ENCODE measurements at regions not wholly inside any gene's neighbourhood (a gene's known extent, or its start where the extent isn't known, plus 50 kb on each side); places are given as distances from the start of the nearest gene placed in this dataset.

DNA sequence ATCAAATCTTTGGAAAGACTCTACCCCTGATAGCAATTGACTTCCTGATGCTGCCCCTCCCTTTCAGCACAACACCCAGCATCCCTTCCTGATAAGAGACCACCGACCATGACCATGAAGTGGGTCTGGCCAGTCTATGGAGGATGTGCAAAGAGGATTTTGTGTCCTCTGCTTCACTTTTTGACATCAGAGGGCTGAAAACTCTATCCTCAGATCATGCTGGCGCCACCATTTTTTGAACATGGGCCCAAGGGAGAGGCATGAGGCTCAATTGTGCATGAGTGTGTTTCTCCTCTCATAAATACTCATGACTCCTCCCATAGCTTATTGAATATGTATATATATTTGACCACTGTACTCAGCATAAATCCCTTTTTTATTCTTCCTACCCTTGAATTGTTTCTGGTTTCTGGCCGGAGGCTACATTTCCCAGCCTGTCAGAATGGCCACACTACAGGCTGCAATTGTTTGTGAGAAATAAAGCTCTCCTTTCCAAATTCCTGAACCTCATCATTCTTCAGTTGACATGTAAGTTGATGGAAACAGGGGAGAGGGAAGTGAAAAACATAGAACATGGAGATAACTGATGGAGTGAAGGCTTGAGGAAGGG lies 314.1 kb downstream of the MYCN start:
- Histone ChIP-seq H3F3A (ENCODE audit: insufficient read depth, low read length, poor library complexity, severe bottlenecking) (no peaks in the 10 kb centered on the region), H3K36me3 (ENCODE audit: insufficient read depth, low read length) (no peaks in the 10 kb centered on the region), H4K20me1 (ENCODE audit: insufficient read depth) (no peaks in the 10 kb centered on the region), H3K9ac (ENCODE audit: low read length) (no peak overlapping the region), H3K27ac (ENCODE audit: low read length) (no peak overlapping the region), H2AFZ (ENCODE audit: low read depth, low read length) (no peak overlapping the region), H3K4me2 (ENCODE audit: low read length) (no peak overlapping the region), H3K27me3 (ENCODE audit: insufficient read depth, low read depth, low read length) (no peaks in the 10 kb centered on the region), H3K79me2 (replicated peaks; ENCODE audit: insufficient read depth, low read length) (no peaks in the 10 kb centered on the region), H3K4me3 (ENCODE audit: low read length) (no peak overlapping the region), H3K9me3 (ENCODE audit: low read length) (no peaks in the 10 kb centered on the region), H3K9me2 (ENCODE audit: insufficient read depth, low read length) (no peaks in the 10 kb centered on the region)
- TF ChIP-seq EP300 (conservative IDR thresholded peaks at IDR 0.05; ENCODE audit: poor library complexity, severe bottlenecking), result no peak

DNA sequence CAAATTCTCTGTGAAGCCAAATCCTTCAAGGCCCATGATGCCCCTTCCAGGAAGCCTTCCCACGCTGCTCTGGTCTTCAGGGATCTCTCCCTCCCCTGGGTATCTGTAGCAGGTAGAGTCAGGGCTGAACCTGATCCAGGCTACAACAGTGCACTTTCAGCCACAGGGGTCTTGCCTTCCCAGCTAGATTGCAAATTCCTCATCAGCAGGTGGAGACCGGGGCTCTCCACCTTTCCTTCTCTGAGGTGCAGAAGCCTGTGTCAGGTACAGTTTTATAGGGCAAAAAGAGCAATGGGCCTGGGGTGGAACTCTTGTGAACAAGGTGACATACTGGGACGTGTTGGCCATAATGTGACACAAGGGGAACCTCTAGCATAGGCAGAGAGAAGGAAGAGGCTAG lies 312.9 kb downstream of the MYCN start:
- TF ChIP-seq EZH2 (IDR thresholded peaks at IDR 0.05; ENCODE audit: borderline replicate concordance, insufficient read depth, low read length, poor library complexity, severe bottlenecking) (no peak), SMC3 (conservative IDR thresholded peaks at IDR 0.05; ENCODE audit: poor library complexity) (no peak), MXI1 (conservative IDR thresholded peaks at IDR 0.05; ENCODE audit: poor library complexity, severe bottlenecking) (no peak), TAF1 (IDR thresholded peaks at IDR 0.05; ENCODE audit: low read depth) (no peak), RAD21 (conservative IDR thresholded peaks at IDR 0.05) (no peak), EP300 (conservative IDR thresholded peaks at IDR 0.05; ENCODE audit: poor library complexity, severe bottlenecking) (no peak), POLR2AphosphoS5 (IDR thresholded peaks at IDR 0.05) (no peak)
- TF ChIP-seq, protein P1, sequence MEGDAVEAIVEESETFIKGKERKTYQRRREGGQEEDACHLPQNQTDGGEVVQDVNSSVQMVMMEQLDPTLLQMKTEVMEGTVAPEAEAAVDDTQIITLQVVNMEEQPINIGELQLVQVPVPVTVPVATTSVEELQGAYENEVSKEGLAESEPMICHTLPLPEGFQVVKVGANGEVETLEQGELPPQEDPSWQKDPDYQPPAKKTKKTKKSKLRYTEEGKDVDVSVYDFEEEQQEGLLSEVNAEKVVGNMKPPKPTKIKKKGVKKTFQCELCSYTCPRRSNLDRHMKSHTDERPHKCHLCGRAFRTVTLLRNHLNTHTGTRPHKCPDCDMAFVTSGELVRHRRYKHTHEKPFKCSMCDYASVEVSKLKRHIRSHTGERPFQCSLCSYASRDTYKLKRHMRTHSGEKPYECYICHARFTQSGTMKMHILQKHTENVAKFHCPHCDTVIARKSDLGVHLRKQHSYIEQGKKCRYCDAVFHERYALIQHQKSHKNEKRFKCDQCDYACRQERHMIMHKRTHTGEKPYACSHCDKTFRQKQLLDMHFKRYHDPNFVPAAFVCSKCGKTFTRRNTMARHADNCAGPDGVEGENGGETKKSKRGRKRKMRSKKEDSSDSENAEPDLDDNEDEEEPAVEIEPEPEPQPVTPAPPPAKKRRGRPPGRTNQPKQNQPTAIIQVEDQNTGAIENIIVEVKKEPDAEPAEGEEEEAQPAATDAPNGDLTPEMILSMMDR (IDR thresholded peaks at IDR 0.05; ENCODE audit: poor library complexity, severe bottlenecking), result no peak
- no peaks in the 10 kb centered on the region for H3F3A ChIP-seq (ENCODE audit: insufficient read depth, low read length, poor library complexity, severe bottlenecking)
- no peaks in the 10 kb centered on the region for H4K20me1 ChIP-seq (ENCODE audit: insufficient read depth)
- no peaks in the 10 kb centered on the region for H3K36me3 ChIP-seq (ENCODE audit: insufficient read depth, low read length)
- H3K79me2 ChIP-seq (replicated peaks; ENCODE audit: insufficient read depth, low read length), result no peaks in the 10 kb centered on the region
- H2AFZ ChIP-seq (ENCODE audit: low read depth, low read length), result no peak overlapping the region
- no peaks in the 10 kb centered on the region for H3K27me3 ChIP-seq (ENCODE audit: insufficient read depth, low read depth, low read length)
- no peaks in the 10 kb centered on the region for H3K9me3 ChIP-seq (ENCODE audit: low read length)
- H3K9me2 ChIP-seq (ENCODE audit: insufficient read depth, low read length), result no peaks in the 10 kb centered on the region
- H3K27ac ChIP-seq (ENCODE audit: low read length), result no peak overlapping the region
- H3K9ac ChIP-seq (ENCODE audit: low read length), result no peak overlapping the region
- no peak overlapping the region for H3K4me3 ChIP-seq (ENCODE audit: low read length)
- no peak overlapping the region for H3K4me2 ChIP-seq (ENCODE audit: low read length)

DNA sequence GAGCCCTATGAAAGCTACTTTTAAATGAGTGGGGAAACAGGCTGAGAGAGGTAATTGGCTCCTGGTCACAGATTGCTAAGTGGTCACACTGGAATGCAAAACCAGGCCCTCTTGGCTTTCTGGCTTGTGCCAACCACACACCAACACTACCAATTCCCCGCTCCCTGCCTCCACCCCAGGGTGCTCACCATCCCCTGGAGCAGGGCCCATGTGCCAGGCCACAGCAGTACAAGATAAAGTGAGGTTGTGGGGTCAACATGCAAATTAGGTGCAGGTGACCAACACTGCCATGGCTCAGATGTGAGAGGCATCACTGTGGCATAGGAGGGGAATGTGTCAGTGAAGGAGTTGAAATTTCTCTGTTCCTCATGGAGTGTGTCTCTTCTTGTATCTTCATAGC lies 312.5 kb downstream of the MYCN start:
- H3K36me3 ChIP-seq (ENCODE audit: insufficient read depth, low read length), result no peaks in the 10 kb centered on the region
- no peaks in the 10 kb centered on the region for H3K9me2 ChIP-seq (ENCODE audit: insufficient read depth, low read length)
- H3K4me3 ChIP-seq (ENCODE audit: low read length), result no peak overlapping the region
- H2AFZ ChIP-seq (ENCODE audit: low read depth, low read length), result no peak overlapping the region
- no peak overlapping the region for H3K27ac ChIP-seq (ENCODE audit: low read length)
- TF ChIP-seq EP300 (conservative IDR thresholded peaks at IDR 0.05; ENCODE audit: poor library complexity, severe bottlenecking) (no peak), MXI1 (conservative IDR thresholded peaks at IDR 0.05; ENCODE audit: poor library complexity, severe bottlenecking) (no peak), SMC3 (conservative IDR thresholded peaks at IDR 0.05; ENCODE audit: poor library complexity) (no peak), EZH2 (IDR thresholded peaks at IDR 0.05; ENCODE audit: borderline replicate concordance, insufficient read depth, low read length, poor library complexity, severe bottlenecking) (no peak), RAD21 (conservative IDR thresholded peaks at IDR 0.05) (no peak), POLR2AphosphoS5 (IDR thresholded peaks at IDR 0.05) (no peak), TAF1 (IDR thresholded peaks at IDR 0.05; ENCODE audit: low read depth) (no peak)
- TF ChIP-seq, protein P2, sequence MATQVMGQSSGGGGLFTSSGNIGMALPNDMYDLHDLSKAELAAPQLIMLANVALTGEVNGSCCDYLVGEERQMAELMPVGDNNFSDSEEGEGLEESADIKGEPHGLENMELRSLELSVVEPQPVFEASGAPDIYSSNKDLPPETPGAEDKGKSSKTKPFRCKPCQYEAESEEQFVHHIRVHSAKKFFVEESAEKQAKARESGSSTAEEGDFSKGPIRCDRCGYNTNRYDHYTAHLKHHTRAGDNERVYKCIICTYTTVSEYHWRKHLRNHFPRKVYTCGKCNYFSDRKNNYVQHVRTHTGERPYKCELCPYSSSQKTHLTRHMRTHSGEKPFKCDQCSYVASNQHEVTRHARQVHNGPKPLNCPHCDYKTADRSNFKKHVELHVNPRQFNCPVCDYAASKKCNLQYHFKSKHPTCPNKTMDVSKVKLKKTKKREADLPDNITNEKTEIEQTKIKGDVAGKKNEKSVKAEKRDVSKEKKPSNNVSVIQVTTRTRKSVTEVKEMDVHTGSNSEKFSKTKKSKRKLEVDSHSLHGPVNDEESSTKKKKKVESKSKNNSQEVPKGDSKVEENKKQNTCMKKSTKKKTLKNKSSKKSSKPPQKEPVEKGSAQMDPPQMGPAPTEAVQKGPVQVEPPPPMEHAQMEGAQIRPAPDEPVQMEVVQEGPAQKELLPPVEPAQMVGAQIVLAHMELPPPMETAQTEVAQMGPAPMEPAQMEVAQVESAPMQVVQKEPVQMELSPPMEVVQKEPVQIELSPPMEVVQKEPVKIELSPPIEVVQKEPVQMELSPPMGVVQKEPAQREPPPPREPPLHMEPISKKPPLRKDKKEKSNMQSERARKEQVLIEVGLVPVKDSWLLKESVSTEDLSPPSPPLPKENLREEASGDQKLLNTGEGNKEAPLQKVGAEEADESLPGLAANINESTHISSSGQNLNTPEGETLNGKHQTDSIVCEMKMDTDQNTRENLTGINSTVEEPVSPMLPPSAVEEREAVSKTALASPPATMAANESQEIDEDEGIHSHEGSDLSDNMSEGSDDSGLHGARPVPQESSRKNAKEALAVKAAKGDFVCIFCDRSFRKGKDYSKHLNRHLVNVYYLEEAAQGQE (IDR thresholded peaks at IDR 0.05; ENCODE audit: borderline replicate concordance), result no peak
- TF ChIP-seq, protein P1 (IDR thresholded peaks at IDR 0.05; ENCODE audit: poor library complexity, severe bottlenecking), result no peak
- no peak overlapping the region for H3K4me2 ChIP-seq (ENCODE audit: low read length)
- H3K9me3 ChIP-seq (ENCODE audit: low read length), result no peaks in the 10 kb centered on the region
- no peaks in the 10 kb centered on the region for H3K79me2 ChIP-seq (replicated peaks; ENCODE audit: insufficient read depth, low read length)
- no peaks in the 10 kb centered on the region for H3K27me3 ChIP-seq (ENCODE audit: insufficient read depth, low read depth, low read length)
- no peaks in the 10 kb centered on the region for H3F3A ChIP-seq (ENCODE audit: insufficient read depth, low read length, poor library complexity, severe bottlenecking)
- no peaks in the 10 kb centered on the region for H4K20me1 ChIP-seq (ENCODE audit: insufficient read depth)
- no peak overlapping the region for H3K9ac ChIP-seq (ENCODE audit: low read length)
